ENCODE measurements at regions not wholly inside any gene's neighbourhood (a gene's known extent, or its start where the extent isn't known, plus 50 kb on each side); places are given as distances from the start of the nearest gene placed in this dataset.

- H3K4me3 ChIP-seq (ENCODE audit: low read depth, low read length) = no peak overlapping the region
- DNase-seq (ENCODE audit: low read depth) = no peak
- no peak for TF ChIP-seq CTCF (IDR thresholded peaks at IDR 0.05; ENCODE audit: low read depth, low read length, missing control alignments)
These were observed 189.7 kb downstream of the TOMM20 start for GRCh38 chr1:234938924-234939323.

- no peak overlapping the region for H3K4me3 ChIP-seq (ENCODE audit: low read depth, low read length)
- TF ChIP-seq CTCF (IDR thresholded peaks at IDR 0.05; ENCODE audit: low read depth, low read length, missing control alignments) = no peak
- no peak for DNase-seq (ENCODE audit: low read depth)
These were observed 190.5 kb downstream of the TOMM20 start for GRCh38 chr1:234938135-234938534.

- no peak for DNase-seq (ENCODE audit: low read depth)
These were observed 191.8 kb downstream of the TOMM20 start for GRCh38 chr1:234936612-234937389.

GRCh38 chr1:234934611-234935033 is 194.0 kb downstream of the TOMM20 start:
- no peak for DNase-seq (ENCODE audit: low read depth)
- no peak overlapping the region for H3K4me3 ChIP-seq (ENCODE audit: low read depth, low read length)
- no peak for TF ChIP-seq CTCF (IDR thresholded peaks at IDR 0.05; ENCODE audit: low read depth, low read length, missing control alignments)

More at GRCh38 chr1:234936612-234937389, 191.8 kb downstream of the TOMM20 start:
- no peak for TF ChIP-seq CTCF (IDR thresholded peaks at IDR 0.05; ENCODE audit: low read depth, low read length, missing control alignments)
- no peak overlapping the region for H3K4me3 ChIP-seq (ENCODE audit: low read depth, low read length)

- no peak for TF ChIP-seq CTCF (IDR thresholded peaks at IDR 0.05; ENCODE audit: low read depth, low read length, missing control alignments)
- peak; percentile 75 for DNase-seq (ENCODE audit: low read depth)
- H3K4me3 ChIP-seq (ENCODE audit: low read depth, low read length) = no peak overlapping the region
These were observed 195.2 kb downstream of the TOMM20 start for GRCh38 chr1:234933475-234933874.

- DNase-seq (ENCODE audit: low read depth) = no peak
These were observed 195.9 kb downstream of the TOMM20 start for GRCh38 chr1:234932511-234933430.

More at GRCh38 chr1:234932511-234933430, 195.9 kb downstream of the TOMM20 start:
- TF ChIP-seq CTCF (IDR thresholded peaks at IDR 0.05; ENCODE audit: low read depth, low read length, missing control alignments) = no peak
- H3K4me3 ChIP-seq (ENCODE audit: low read depth, low read length) = no peak overlapping the region

Data from GM12864 (cell line).